GM12878 (cell line): ENCODE measurements at regions not wholly inside any gene's neighbourhood (a gene's known extent, or its start where the extent isn't known, plus 50 kb on each side); places are given as distances from the start of the nearest gene placed in this dataset.

Experiments
- ATAC-seq: fragments of 200-7000 bp; cut with Tn5 transposase; 3 replicates; pipeline ENCODE4 v1.9.1; 2020; ENCODE audit warnings: mild to moderate bottlenecking, moderate library complexity
- BruUV-seq: library from RNA; stranded (reverse); fragments of 400-500 nt; replicated peaks from 2 replicates; lab custom pipeline; 2021; lab: Mats Ljungman, UMichigan
- CTCF ChIA-PET: fragments of 300-600 bp; sonication (Branson Sonifier 250); formaldehyde crosslinking; extraction: SDS; loops from one replicate; lab custom pipeline; 2021; ENCODE audit warnings: inconsistent platforms; lab: Yijun Ruan, JAX
- POLR2A ChIA-PET: fragments of 350-600 bp; formaldehyde crosslinking; extraction: SDS; loops from one replicate; lab custom pipeline; 2021; ENCODE audit warnings: inconsistent platforms; lab: Charles Lee
- RAD21 ChIA-PET: fragments of 300-600 bp; sonication (Branson Sonifier 250); formaldehyde crosslinking; loops from one replicate; lab custom pipeline; 2023; ENCODE audit warnings: antibody characterized with exemption; ENCODE audit not compliant: unreplicated experiment; lab: Charles Lee
- SMC1A ChIA-PET: fragments of 300-600 bp; sonication (Branson Sonifier 250); formaldehyde crosslinking; loops from one replicate; lab custom pipeline; 2023; ENCODE audit not compliant: unreplicated experiment, uncharacterized antibody; lab: Charles Lee
- DNase-seq: peaks from one replicate; pipeline ENCODE4 v3.0.0-alpha.2; 2011; ENCODE audit warnings: low read depth, low spot score
- FAIRE-seq: peaks from 3 replicates; lab custom pipeline; 2011; peaks lifted over from hg19 to GRCh38; lab: Jason Lieb, UNC
- H2AFZ ChIP-seq: 2 replicates; pipeline ENCODE4 v1.6.0; 2011; ENCODE audit warnings: low read depth, low read length, control low read depth; ENCODE audit not compliant: control insufficient read depth
- H3K27ac ChIP-seq: 2 replicates; pipeline ENCODE4 v1.5.1; 2011; ENCODE audit warnings: control low read depth; ENCODE audit not compliant: control insufficient read depth, insufficient read depth
- H3K27me3 ChIP-seq, 2 experiments: replicated peaks in 1 of 2; 2 replicates each; pipeline versions ENCODE4 v1.6.0 to v1.6.1; 2011; ENCODE audit warnings: low read length in 1 of 2; ENCODE audit not compliant: control insufficient read depth in 2 of 2, insufficient read depth in 2 of 2
- H3K36me3 ChIP-seq, 2 experiments: 2 replicates each; pipeline ENCODE4 v1.5.1; 2011; ENCODE audit warnings: low read length in 1 of 2; ENCODE audit not compliant: control insufficient read depth in 2 of 2, insufficient read depth in 2 of 2
- H3K4me1 ChIP-seq: 2 replicates; pipeline ENCODE4 v1.6.1; 2011; ENCODE audit warnings: mild to moderate bottlenecking, low read length, moderate library complexity, mixed read lengths; ENCODE audit not compliant: control insufficient read depth, insufficient read depth
- H3K4me2 ChIP-seq: 2 replicates; pipeline ENCODE4 v1.6.0; 2011; ENCODE audit warnings: control low read depth; ENCODE audit not compliant: control insufficient read depth, insufficient read depth
- H3K4me3 ChIP-seq: fragments of 200-600 bp; sonication (generic); 2 replicates; pipeline ENCODE4 v1.5.1; 2016
- H3K79me2 ChIP-seq: 2 replicates; pipeline ENCODE4 v1.6.0; 2011; ENCODE audit warnings: low read length; ENCODE audit not compliant: control insufficient read depth, insufficient read depth
- H3K9ac ChIP-seq: 2 replicates; pipeline ENCODE4 v1.8.0; 2011; ENCODE audit warnings: low read length, control low read depth, mixed read lengths; ENCODE audit not compliant: control insufficient read depth, insufficient read depth
- H3K9me3 ChIP-seq: replicated peaks from 3 replicates; pipeline ENCODE4 v1.5.1; 2011; ENCODE audit warnings: mild to moderate bottlenecking, low read length; ENCODE audit not compliant: control insufficient read depth, insufficient read depth
- H4K20me1 ChIP-seq: 2 replicates; pipeline ENCODE4 v1.6.0; 2011; ENCODE audit not compliant: control insufficient read depth, insufficient read depth
- ATF7 ChIP-seq: fragments of 450-650 bp; IDR thresholded peaks from 2 replicates; pipeline ENCODE4 v1.6.1; 2016; ENCODE audit warnings: low read depth, mild to moderate bottlenecking
- BACH1 ChIP-seq: fragments of 450-650 bp; IDR thresholded peaks from 2 replicates; pipeline ENCODE4 v1.6.1; 2017; ENCODE audit warnings: mild to moderate bottlenecking, borderline replicate concordance
- CBFB ChIP-seq: IDR thresholded peaks from 2 replicates; pipeline ENCODE4 v1.6.1; 2016; ENCODE audit warnings: antibody characterized with exemption, low read depth
- CEBPB ChIP-seq, 2 experiments: fragments of 150-350 bp in 1 of 2; IDR thresholded peaks; 2 replicates each; pipeline ENCODE4 v1.6.1; 2012 to 2014; ENCODE audit warnings: low read depth in 2 of 2, low read length in 2 of 2, borderline replicate concordance in 1 of 2, inconsistent platforms in 1 of 2
- FOXK2 ChIP-seq: fragments of 450-650 bp; IDR thresholded peaks from 2 replicates; pipeline ENCODE4 v1.6.1; 2017; ENCODE audit warnings: mild to moderate bottlenecking, moderate library complexity
- HSF1 ChIP-seq: fragments of 150-350 bp; IDR thresholded peaks from 2 replicates; pipeline ENCODE4 v1.6.1; 2014; ENCODE audit warnings: mild to moderate bottlenecking, low read depth, low read length
- IRF5 ChIP-seq: fragments of 450-650 bp; IDR thresholded peaks from 2 replicates; pipeline ENCODE4 v1.6.1; 2017; ENCODE audit warnings: borderline replicate concordance
- LARP7 ChIP-seq: fragments of 450-650 bp; IDR thresholded peaks from 2 replicates; pipeline ENCODE4 v1.6.1; 2017; ENCODE audit warnings: mild to moderate bottlenecking
- NFIC ChIP-seq: IDR thresholded peaks from 2 replicates; pipeline ENCODE4 v1.6.1; 2012; ENCODE audit warnings: low read depth, mild to moderate bottlenecking, inconsistent platforms, low read length, moderate library complexity
- NKRF ChIP-seq: fragments of 450-650 bp; conservative IDR thresholded peaks from 2 replicates; pipeline ENCODE4 v1.6.1; 2017; ENCODE audit warnings: mild to moderate bottlenecking, moderate library complexity
- NR2F1 ChIP-seq: fragments of 450-650 bp; conservative IDR thresholded peaks from 2 replicates; pipeline ENCODE4 v1.6.1; 2017; ENCODE audit warnings: mild to moderate bottlenecking
- PKNOX1 ChIP-seq: fragments of 450-650 bp; IDR thresholded peaks from 2 replicates; pipeline ENCODE4 v1.6.1; 2016; ENCODE audit warnings: mild to moderate bottlenecking
- PML ChIP-seq: IDR thresholded peaks from 2 replicates; pipeline ENCODE4 v1.6.1; 2012; ENCODE audit warnings: low read length, inconsistent platforms
- POLR2A ChIP-seq: IDR thresholded peaks from 2 replicates; pipeline ENCODE4 v1.6.1; 2011; ENCODE audit warnings: low read depth, mild to moderate bottlenecking, low read length
- POLR2AphosphoS2 ChIP-seq: IDR thresholded peaks from 2 replicates; pipeline ENCODE4 v1.6.1; 2011; ENCODE audit warnings: low read depth, mild to moderate bottlenecking, low read length, improper control_type of control experiment, moderate library complexity
- RAD51 ChIP-seq: fragments of 450-650 bp; IDR thresholded peaks from 2 replicates; pipeline ENCODE4 v1.6.1; 2016; ENCODE audit warnings: moderate library complexity, mild to moderate bottlenecking, inconsistent platforms
- SUZ12 ChIP-seq: fragments of 200-600 bp; sonication (generic); IDR thresholded peaks from one replicate; pipeline ENCODE4 v1.6.1; 2018; ENCODE audit warnings: antibody characterized with exemption, mild to moderate bottlenecking; ENCODE audit not compliant: unreplicated experiment
- TCF3 ChIP-seq: IDR thresholded peaks from 2 replicates; pipeline ENCODE4 v1.6.1; 2012; ENCODE audit warnings: low read depth, mild to moderate bottlenecking, low read length, borderline replicate concordance; ENCODE audit not compliant: insufficient read depth
- WRNIP1 ChIP-seq: IDR thresholded peaks from 2 replicates; pipeline ENCODE4 v1.6.1; 2011; ENCODE audit warnings: low read depth, low read length, improper control_type of control experiment, borderline replicate concordance
- WGBS: methylation state at CpG from one replicate; pipeline ENCODE4 v1.1.6; 2016; ENCODE audit warnings: low lambda C conversion rate; ENCODE audit not compliant: insufficient replicate concordance, insufficient coverage; ENCODE audit errors: missing lambda C conversion rate; 5-methylcytosine and 5-hydroxymethylcytosine counted together
- in situ Hi-C: fragments of 300-500 bp; cut with MboI; formaldehyde crosslinking; loops from 9 replicates; pipeline ENCODE4 v1.14.3; 2018; ENCODE audit warnings: mixed read lengths
- intact Hi-C: fragments of 100-400 bp; cut with micrococcal nuclease; formaldehyde crosslinking; loops from one replicate; pipeline ENCODE4 v1.14.2; 2022; ENCODE audit not compliant: unreplicated experiment

GRCh38 chr1:172893146-172893841 lies 157.4 kb downstream of the TNFSF18 start:
- H3K36me3 ChIP-seq = no peaks in the 10 kb centered on the region
- no peak overlapping the region for H3K9ac ChIP-seq
- no peak for TF ChIP-seq PKNOX1
- TF ChIP-seq NFIC = no peak
- TF ChIP-seq BACH1 = no peak
- no peak for TF ChIP-seq IRF5
- TF ChIP-seq TCF3 = no peak
- no peak for TF ChIP-seq WRNIP1
- no peak for TF ChIP-seq POLR2A
- TF ChIP-seq HSF1 = no peak
- TF ChIP-seq POLR2AphosphoS2 = no peak
- no peak for TF ChIP-seq NKRF
- no peak for TF ChIP-seq ATF7
- TF ChIP-seq SUZ12 = no peak
- TF ChIP-seq NR2F1 = no peak
- TF ChIP-seq CBFB = no peak
- TF ChIP-seq FOXK2 = no peak
- no peak for TF ChIP-seq RAD51
- TF ChIP-seq PML = no peak
- TF ChIP-seq LARP7 = no peak
- TF ChIP-seq CEBPB (IDR thresholded peaks at IDR 0.05; ENCODE audit: borderline replicate concordance in 1 of 2, low read depth in 2 of 2, low read length in 2 of 2) = no peak
- ATAC-seq (no peak), DNase-seq (no peak), FAIRE-seq (no peak)
- POLR2A ChIA-PET = no interaction called here
- RAD21 ChIA-PET = no interaction called here
- no peaks in the 10 kb centered on the region for H3K27me3 ChIP-seq
- H3K4me2 ChIP-seq = no peak overlapping the region
- no peak overlapping the region for H3K4me3 ChIP-seq
- no TSS peak for BruUV-seq
- H2AFZ ChIP-seq = no peak overlapping the region
- no peaks in the 10 kb centered on the region for H3K9me3 ChIP-seq
- SMC1A ChIA-PET = interaction anchor here (1.2 kb wide), 1 partner anchor 150 kb away, joined by 3 read pairs; no protein-coding TSS in a partner anchor
- H3K4me1 ChIP-seq = peaks cover 11% of the 10 kb centered on the region; the same call in 1 of the 2 replicates
- intact Hi-C loops (loop anchor here (10.0 kb wide), 1 partner anchor 302 kb away; no protein-coding TSS in a partner anchor), in situ Hi-C loops (no loop called here)
- no peaks in the 10 kb centered on the region for H4K20me1 ChIP-seq
- no peak overlapping the region for H3K27ac ChIP-seq
- no peaks in the 10 kb centered on the region for H3K79me2 ChIP-seq
- CTCF ChIA-PET = no interaction called here
- WGBS = 12% methylated on average over 1 of the region's 1 CpG
